Adrenal gland (tissue), 5 donors: ENCODE measurements at regions not wholly inside any gene's neighbourhood (a gene's known extent, or its start where the extent isn't known, plus 50 kb on each side); places are given as distances from the start of the nearest gene placed in this dataset.

Experiments used
- CTCF ChIP-seq, 6 experiments: fragments of 450-650 bp in 4 of 6; fragments of 200-600 bp in 2 of 6; sonication (generic) in 1 of 6; IDR thresholded peaks; 1 replicate in 5 of 6; 2 replicates in 1 of 6; pipeline versions ENCODE4 v1.5.1 to v1.8.0; 2016 to 2021; ENCODE audit warnings: antibody characterized with exemption in 6 of 6, mild to moderate bottlenecking in 2 of 6, moderate library complexity in 1 of 6
- POLR2A ChIP-seq, 2 donors: fragments of 450-650 bp; IDR thresholded peaks; one replicate each; pipeline ENCODE4 v1.6.1; 2017; ENCODE audit warnings: antibody characterized with exemption in 2 of 2, mild to moderate bottlenecking in 2 of 2, moderate library complexity in 1 of 2
- donor health status: DM: no; HTN: no; CAD: no.

DNA sequence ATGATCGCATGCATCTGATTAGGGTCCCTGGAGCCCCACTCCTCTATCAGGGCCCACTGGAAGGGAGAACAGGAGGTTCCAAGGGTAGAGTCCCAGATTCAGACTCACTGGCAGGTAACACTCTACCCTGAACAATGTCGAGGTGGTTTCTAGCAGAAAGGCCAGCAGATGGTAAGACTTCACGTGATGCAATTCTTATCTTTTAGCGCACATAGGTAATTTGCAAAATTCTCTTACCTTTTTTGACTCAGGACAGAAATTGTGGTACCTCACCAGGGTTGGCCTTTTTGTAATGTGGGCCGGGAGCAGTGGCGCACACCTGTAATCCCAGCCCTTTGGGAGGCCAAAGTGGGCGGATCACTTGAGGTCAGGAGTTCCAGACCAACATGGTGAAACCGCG is 228.1 kb upstream of the JARID2 start:
- TF ChIP-seq CTCF (IDR thresholded peaks at IDR 0.05) (no peak), POLR2A (IDR thresholded peaks at IDR 0.05) (no peak)
